B cell (primary cell): ENCODE measurements at regions not wholly inside any gene's neighbourhood (a gene's known extent, or its start where the extent isn't known, plus 50 kb on each side); places are given as distances from the start of the nearest gene placed in this dataset.

Experiments used
- ATAC-seq: fragments of 200-7000 bp; cut with Tn5 transposase; one replicate; pipeline ENCODE4 v1.10.0; 2021; ENCODE audit warnings: low read depth, mild to moderate bottlenecking, moderate number of reproducible peaks, moderate library complexity
- CTCF ChIA-PET: fragments of 350-600 bp; sonication (Branson Sonifier 250); formaldehyde crosslinking; loops from one replicate; lab custom pipeline; 2021; ENCODE audit warnings: antibody characterized with exemption, inconsistent platforms; lab: Charles Lee
- POLR2A ChIA-PET: fragments of 350-600 bp; sonication (Branson Sonifier 250); formaldehyde crosslinking; loops from one replicate; lab custom pipeline; 2021; ENCODE audit warnings: antibody characterized with exemption; lab: Charles Lee
- DNase-seq: peaks from one replicate; pipeline ENCODE4 v3.0.0; 2013
- H2AFZ ChIP-seq: 2 replicates; pipeline ENCODE4 v1.6.1; 2012; ENCODE audit warnings: mild to moderate bottlenecking, low read depth, low read length; ENCODE audit not compliant: insufficient read depth, poor library complexity, severe bottlenecking
- H3K27ac ChIP-seq, 2 donors: 1 replicate in 1 of 2; 2 replicates in 1 of 2; pipeline ENCODE4 v1.5.1; 2012 to 2013; ENCODE audit warnings: low read length in 2 of 2, mild to moderate bottlenecking in 2 of 2, moderate library complexity in 1 of 2
- H3K27me3 ChIP-seq, 4 experiments: fragments of 200-600 bp in 1 of 4; sonication (generic) in 1 of 4; replicated peaks in 1 of 4; 1 replicate in 2 of 4; 2 replicates in 2 of 4; pipeline versions ENCODE4 v1.6.1 to v1.7.0; 2013 to 2016; ENCODE audit warnings: low read length in 3 of 4, mild to moderate bottlenecking in 2 of 4, mixed read lengths in 1 of 4, moderate library complexity in 1 of 4; ENCODE audit not compliant: insufficient read depth in 4 of 4, control insufficient read depth in 3 of 4; ENCODE audit errors: control extremely low read depth in 1 of 4
- H3K36me3 ChIP-seq, 2 experiments: replicated peaks in 1 of 2; 1 replicate in 1 of 2; 2 replicates in 1 of 2; pipeline versions ENCODE4 v1.6.1 to v1.7.1; 2013; ENCODE audit warnings: low read length in 1 of 2; ENCODE audit not compliant: insufficient read depth in 2 of 2, control insufficient read depth in 1 of 2; ENCODE audit errors: control extremely low read depth in 1 of 2, extremely low read depth in 1 of 2
- H3K4me1 ChIP-seq, 2 donors: fragments of 200-600 bp in 1 of 2; sonication (generic) in 1 of 2; 1 replicate in 1 of 2; 2 replicates in 1 of 2; pipeline versions ENCODE4 v1.5.1 to v1.6.1; 2013 to 2017; ENCODE audit warnings: low read length in 2 of 2; ENCODE audit not compliant: control insufficient read depth in 2 of 2, insufficient read depth in 2 of 2
- H3K4me2 ChIP-seq: replicated peaks from 2 replicates; pipeline ENCODE3; 2012; ENCODE audit warnings: mild to moderate bottlenecking, low read depth, low read length; ENCODE audit not compliant: poor library complexity, severe bottlenecking
- H3K4me3 ChIP-seq, 5 experiments: fragments of 200-600 bp in 1 of 5; sonication (generic) in 1 of 5; 1 replicate in 3 of 5; 2 replicates in 2 of 5; pipeline versions ENCODE4 v1.5.1 to v1.7.0; 2011 to 2016; ENCODE audit warnings: low read length in 4 of 5, mild to moderate bottlenecking in 4 of 5, low read depth in 2 of 5, control low read depth in 1 of 5, moderate library complexity in 1 of 5; ENCODE audit not compliant: insufficient read depth in 1 of 5; ENCODE audit errors: control extremely low read depth in 1 of 5, extremely low read depth in 1 of 5
- H3K79me2 ChIP-seq: fragments of 200-600 bp; sonication (generic); one replicate; pipeline ENCODE4 v1.6.0; 2016; ENCODE audit warnings: low read length; ENCODE audit not compliant: control insufficient read depth, insufficient read depth
- H3K9ac ChIP-seq: fragments of 200-600 bp; sonication (generic); 2 replicates; pipeline ENCODE4 v1.6.1; 2017; ENCODE audit warnings: mild to moderate bottlenecking, low read length, moderate library complexity
- H3K9me3 ChIP-seq, 3 donors: one replicate each; pipeline versions ENCODE4 v1.6.1 to v1.7.1; 2013; ENCODE audit warnings: low read length in 2 of 3; ENCODE audit not compliant: control insufficient read depth in 2 of 3, insufficient read depth in 1 of 3; ENCODE audit errors: control extremely low read depth in 1 of 3
- H4K20me1 ChIP-seq: 2 replicates; pipeline ENCODE4 v1.6.0; 2012; ENCODE audit warnings: mild to moderate bottlenecking, low read length; ENCODE audit not compliant: insufficient read depth, control insufficient read depth, poor library complexity, severe bottlenecking
- H3K27ac Mint-ChIP-seq: one replicate; pipeline ENCODE4 v1.8.0; 2021; ENCODE audit warnings: mixed read lengths
- H3K27me3 Mint-ChIP-seq: one replicate; pipeline ENCODE4 v1.8.0; 2021; ENCODE audit warnings: mixed read lengths
- H3K4me1 Mint-ChIP-seq: one replicate; pipeline ENCODE4 v1.8.0; 2021; ENCODE audit warnings: mixed read lengths
- H3K4me3 Mint-ChIP-seq: one replicate; pipeline ENCODE4 v1.8.0; 2021; ENCODE audit warnings: mixed read lengths
- H3K9me3 Mint-ChIP-seq: one replicate; pipeline ENCODE4 v1.8.0; 2022; ENCODE audit warnings: mixed read lengths; ENCODE audit not compliant: insufficient read depth
- CTCF ChIP-seq: fragments of 200-600 bp; IDR thresholded peaks from one replicate; pipeline ENCODE4 v1.8.0; 2022; ENCODE audit warnings: antibody characterized with exemption, mild to moderate bottlenecking
- EZH2 ChIP-seq: IDR thresholded peaks from 2 replicates; pipeline ENCODE4 v1.6.1; 2012; ENCODE audit warnings: borderline replicate concordance, low read depth, mild to moderate bottlenecking, moderate library complexity, low read length; ENCODE audit not compliant: insufficient read depth, poor library complexity, severe bottlenecking
- WGBS: methylation state at CpG from one replicate; pipeline ENCODE4 v1.1.5; 2013; ENCODE audit warnings: missing lambda C conversion rate; ENCODE audit not compliant: insufficient coverage; 5-methylcytosine and 5-hydroxymethylcytosine counted together
- intact Hi-C: fragments of 100-400 bp; cut with micrococcal nuclease; formaldehyde crosslinking; loops from one replicate; pipeline ENCODE4 v1.10.0; 2022

- H3K9me3 ChIP-seq = peaks cover 0 to 11% (median 0%) of the 10 kb centered on the region in 3 donors
- H3K9me3 Mint-ChIP-seq = no peaks in the 10 kb centered on the region
- ChIA-PET POLR2A (no interaction called here), CTCF (no interaction called here)
- no peak overlapping the region for H3K4me3 ChIP-seq
- no peak overlapping the region for H3K4me3 Mint-ChIP-seq
- H3K27ac Mint-ChIP-seq = no peak overlapping the region
- intact Hi-C loops = no loop called here
- H3K27me3 ChIP-seq = no peaks in the 10 kb centered on the region
- H3K36me3 ChIP-seq = no peaks in the 10 kb centered on the region
- no peak overlapping the region for H3K4me2 ChIP-seq
- H3K4me1 Mint-ChIP-seq = no peaks in the 10 kb centered on the region
- no peaks in the 10 kb centered on the region for H3K27me3 Mint-ChIP-seq
- H3K79me2 ChIP-seq = no peaks in the 10 kb centered on the region
- H4K20me1 ChIP-seq = no peaks in the 10 kb centered on the region
- no peak overlapping the region for H3K9ac ChIP-seq
- H2AFZ ChIP-seq = no peak overlapping the region
- DNase-seq (no peak), ATAC-seq (no peak)
- 75% methylated on average over 17 of the region's 24 CpGs for WGBS
- H3K4me1 ChIP-seq = no peaks in the 10 kb centered on the region
- no peak overlapping the region for H3K27ac ChIP-seq
- no peak for TF ChIP-seq CTCF
- TF ChIP-seq EZH2 = no peak
Observed at GRCh38 chr15:96764501-96764900, 434.0 kb downstream of the NR2F2 start.

- H3K27me3 Mint-ChIP-seq = no peaks in the 10 kb centered on the region
Observed at GRCh38 chr15:96764946-96765345, 434.4 kb downstream of the NR2F2 start.

More at GRCh38 chr15:96764946-96765345, 434.4 kb downstream of the NR2F2 start:
- Histone ChIP-seq H3K9me3 (peaks cover 0 to 11% (median 0%) of the 10 kb centered on the region in 3 donors), H3K79me2 (no peaks in the 10 kb centered on the region), H3K27ac (no peak overlapping the region), H4K20me1 (no peaks in the 10 kb centered on the region), H2AFZ (no peak overlapping the region), H3K36me3 (no peaks in the 10 kb centered on the region), H3K4me2 (no peak overlapping the region), H3K27me3 (no peaks in the 10 kb centered on the region), H3K4me3 (no peak overlapping the region), H3K9ac (no peak overlapping the region), H3K4me1 (no peaks in the 10 kb centered on the region)
- TF ChIP-seq CTCF = no peak
- no peak for TF ChIP-seq EZH2
- ChIA-PET POLR2A (no interaction called here), CTCF (no interaction called here)
- intact Hi-C loops = no loop called here
- no peak overlapping the region for H3K4me3 Mint-ChIP-seq
- H3K9me3 Mint-ChIP-seq = no peaks in the 10 kb centered on the region
- DNase-seq (no peak), ATAC-seq (no peak)
- no peaks in the 10 kb centered on the region for H3K4me1 Mint-ChIP-seq
- 86% methylated on average over 6 of the region's 8 CpGs for WGBS
- no peak overlapping the region for H3K27ac Mint-ChIP-seq
